SU-DHL-6 (cell line): ENCODE measurements at regions not wholly inside any gene's neighbourhood (a gene's known extent, or its start where the extent isn't known, plus 50 kb on each side); places are given as distances from the start of the nearest gene placed in this dataset.

Experiments
- H2AFZ ChIP-seq: fragments of 200-600 bp; sonication (generic); 2 replicates; pipeline ENCODE4 v1.6.1; 2014; ENCODE audit warnings: low read depth, mild to moderate bottlenecking, moderate library complexity, mixed read lengths, antibody characterized with exemption, low read length; ENCODE audit not compliant: severe bottlenecking
- H3F3A ChIP-seq: fragments of 200-600 bp; shearing (Covaris generic); 2 replicates; pipeline ENCODE4 v1.6.0; 2016; ENCODE audit warnings: antibody characterized with exemption, mild to moderate bottlenecking; ENCODE audit not compliant: insufficient read depth
- H3K27ac ChIP-seq: fragments of 200-600 bp; sonication (generic); 2 replicates; pipeline ENCODE4 v1.5.1; 2016; ENCODE audit warnings: low read depth, mild to moderate bottlenecking, low read length, moderate library complexity, mixed read lengths
- H3K27me3 ChIP-seq: fragments of 200-600 bp; sonication (generic), shearing (Covaris generic); 2 replicates; pipeline ENCODE4 v1.6.0; 2014; ENCODE audit warnings: mild to moderate bottlenecking, low read length
- H3K36me3 ChIP-seq: fragments of 200-600 bp; sonication (generic); 2 replicates; pipeline ENCODE4 v1.6.1; 2014; ENCODE audit warnings: mild to moderate bottlenecking, low read length, mixed read lengths
- H3K4me2 ChIP-seq: fragments of 300-600, 200-600 bp; shearing (Covaris generic), sonication (generic); 2 replicates; pipeline ENCODE4 v1.6.0; 2014; ENCODE audit warnings: low read length, low read depth, mild to moderate bottlenecking; ENCODE audit not compliant: poor library complexity, severe bottlenecking
- H3K4me3 ChIP-seq: fragments of 200-600 bp; sonication (generic); 2 replicates; pipeline ENCODE4 v1.5.1; 2014; ENCODE audit warnings: antibody characterized with exemption, low read length, mild to moderate bottlenecking, mixed read lengths; ENCODE audit not compliant: insufficient read depth, poor library complexity, severe bottlenecking
- H3K79me2 ChIP-seq: fragments of 200-600 bp; sonication (generic); 2 replicates; pipeline ENCODE4 v1.6.1; 2014; ENCODE audit warnings: mild to moderate bottlenecking, low read length, moderate library complexity; ENCODE audit not compliant: insufficient read depth
- H3K9ac ChIP-seq: fragments of 200-600 bp; sonication (generic); 2 replicates; pipeline ENCODE4 v1.7.0; 2014; ENCODE audit warnings: mild to moderate bottlenecking, low read length
- H3K9me2 ChIP-seq: fragments of 200-600 bp; sonication (generic); replicated peaks from 2 replicates; pipeline ENCODE4 v1.6.1; 2014; ENCODE audit warnings: low read length; ENCODE audit not compliant: insufficient read depth
- H3K9me3 ChIP-seq: fragments of 200-600 bp; sonication (generic); 2 replicates; pipeline ENCODE4 v1.6.1; 2014; ENCODE audit warnings: low read length, mixed read lengths; ENCODE audit not compliant: insufficient read depth
- H4K20me1 ChIP-seq: fragments of 200-600 bp; sonication (generic); 2 replicates; pipeline ENCODE4 v1.6.1; 2014; ENCODE audit warnings: low read depth, mild to moderate bottlenecking, antibody characterized with exemption, low read length, moderate library complexity, mixed read lengths
- EZH2phosphoT487 ChIP-seq: fragments of 200-600 bp; sonication (generic), shearing (Covaris generic); conservative IDR thresholded peaks from 2 replicates; pipeline ENCODE4 v1.6.1; 2018; ENCODE audit warnings: mild to moderate bottlenecking, antibody characterized with exemption, low read length, moderate library complexity, mixed read lengths
- TF ChIP-seq, protein P1 (sequence below): fragments of 200-600 bp; sonication (generic); IDR thresholded peaks from one replicate; pipeline ENCODE4 v1.5.1; 2017; ENCODE audit warnings: antibody characterized with exemption, mild to moderate bottlenecking, low read length, moderate library complexity; ENCODE audit not compliant: insufficient read depth, poor library complexity, severe bottlenecking

- Histone ChIP-seq H3K4me2 (no peak overlapping the region), H3F3A (no peaks in the 10 kb centered on the region), H3K9me3 (no peaks in the 10 kb centered on the region), H2AFZ (no peak overlapping the region), H3K9ac (no peak overlapping the region), H3K27me3 (no peaks in the 10 kb centered on the region), H3K4me3 (no peak overlapping the region), H3K36me3 (no peaks in the 10 kb centered on the region), H4K20me1 (no peaks in the 10 kb centered on the region), H3K79me2 (no peaks in the 10 kb centered on the region), H3K9me2 (no peaks in the 10 kb centered on the region), H3K27ac (no peak overlapping the region)
- TF ChIP-seq, protein P1, sequence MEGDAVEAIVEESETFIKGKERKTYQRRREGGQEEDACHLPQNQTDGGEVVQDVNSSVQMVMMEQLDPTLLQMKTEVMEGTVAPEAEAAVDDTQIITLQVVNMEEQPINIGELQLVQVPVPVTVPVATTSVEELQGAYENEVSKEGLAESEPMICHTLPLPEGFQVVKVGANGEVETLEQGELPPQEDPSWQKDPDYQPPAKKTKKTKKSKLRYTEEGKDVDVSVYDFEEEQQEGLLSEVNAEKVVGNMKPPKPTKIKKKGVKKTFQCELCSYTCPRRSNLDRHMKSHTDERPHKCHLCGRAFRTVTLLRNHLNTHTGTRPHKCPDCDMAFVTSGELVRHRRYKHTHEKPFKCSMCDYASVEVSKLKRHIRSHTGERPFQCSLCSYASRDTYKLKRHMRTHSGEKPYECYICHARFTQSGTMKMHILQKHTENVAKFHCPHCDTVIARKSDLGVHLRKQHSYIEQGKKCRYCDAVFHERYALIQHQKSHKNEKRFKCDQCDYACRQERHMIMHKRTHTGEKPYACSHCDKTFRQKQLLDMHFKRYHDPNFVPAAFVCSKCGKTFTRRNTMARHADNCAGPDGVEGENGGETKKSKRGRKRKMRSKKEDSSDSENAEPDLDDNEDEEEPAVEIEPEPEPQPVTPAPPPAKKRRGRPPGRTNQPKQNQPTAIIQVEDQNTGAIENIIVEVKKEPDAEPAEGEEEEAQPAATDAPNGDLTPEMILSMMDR: no peak
- no peak for TF ChIP-seq EZH2phosphoT487
Observed at GRCh38 chr15:60091911-60092310, 87.8 kb downstream of the FOXB1 start.

GRCh38 chr15:60093273-60094067 lies 89.4 kb downstream of the FOXB1 start:
- Histone ChIP-seq H3K9ac (no peak overlapping the region), H3K4me3 (no peak overlapping the region), H3K36me3 (no peaks in the 10 kb centered on the region), H4K20me1 (no peaks in the 10 kb centered on the region), H3F3A (no peaks in the 10 kb centered on the region), H3K9me3 (no peaks in the 10 kb centered on the region), H3K79me2 (no peaks in the 10 kb centered on the region), H3K27me3 (no peaks in the 10 kb centered on the region), H2AFZ (no peak overlapping the region), H3K27ac (no peak overlapping the region), H3K4me2 (no peak overlapping the region), H3K9me2 (no peaks in the 10 kb centered on the region)
- TF ChIP-seq, protein P1: no peak
- TF ChIP-seq EZH2phosphoT487: no peak

DNA sequence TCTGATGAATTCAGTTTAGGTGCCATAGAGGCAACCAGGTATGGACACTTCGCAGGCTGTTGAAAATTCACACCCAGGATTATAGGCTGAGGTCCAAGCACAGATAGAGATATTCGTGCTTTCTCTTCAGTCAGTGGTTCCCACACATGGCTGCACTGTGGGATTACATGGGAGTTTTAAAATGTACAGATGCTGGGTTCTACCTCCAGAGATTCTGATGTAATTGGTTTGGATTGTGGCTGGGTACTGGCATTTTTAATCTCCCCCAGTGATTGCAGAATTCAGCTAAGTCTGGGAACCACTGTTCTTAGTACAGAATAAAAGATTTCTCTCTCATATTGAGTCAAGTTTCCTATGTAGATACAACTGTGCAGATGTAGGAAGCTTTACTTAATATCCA lies 91.6 kb downstream of the FOXB1 start:
- H3K4me2 ChIP-seq: no peak overlapping the region
- H3K27me3 ChIP-seq: no peaks in the 10 kb centered on the region
- H3F3A ChIP-seq: no peaks in the 10 kb centered on the region
- no peaks in the 10 kb centered on the region for H3K36me3 ChIP-seq
- no peak overlapping the region for H3K4me3 ChIP-seq
- no peak overlapping the region for H2AFZ ChIP-seq
- TF ChIP-seq, protein P1: no peak
- no peak for TF ChIP-seq EZH2phosphoT487
- no peaks in the 10 kb centered on the region for H3K9me3 ChIP-seq
- no peaks in the 10 kb centered on the region for H4K20me1 ChIP-seq
- no peaks in the 10 kb centered on the region for H3K9me2 ChIP-seq
- H3K27ac ChIP-seq: no peak overlapping the region
- no peak overlapping the region for H3K9ac ChIP-seq
- H3K79me2 ChIP-seq: no peaks in the 10 kb centered on the region
